HG02840 (cell line): ENCODE measurements at regions not wholly inside any gene's neighbourhood (a gene's known extent, or its start where the extent isn't known, plus 50 kb on each side); places are given as distances from the start of the nearest gene placed in this dataset.

ENCODE experiments used
- ATAC-seq: cut with Tn5 transposase; IDR thresholded peaks from one replicate; pipeline ENCODE4 v1.9.1; 2021; ENCODE audit warnings: mild to moderate bottlenecking, moderate library complexity, moderate number of reproducible peaks; ENCODE audit not compliant: unreplicated experiment, low FRiP score

DNA sequence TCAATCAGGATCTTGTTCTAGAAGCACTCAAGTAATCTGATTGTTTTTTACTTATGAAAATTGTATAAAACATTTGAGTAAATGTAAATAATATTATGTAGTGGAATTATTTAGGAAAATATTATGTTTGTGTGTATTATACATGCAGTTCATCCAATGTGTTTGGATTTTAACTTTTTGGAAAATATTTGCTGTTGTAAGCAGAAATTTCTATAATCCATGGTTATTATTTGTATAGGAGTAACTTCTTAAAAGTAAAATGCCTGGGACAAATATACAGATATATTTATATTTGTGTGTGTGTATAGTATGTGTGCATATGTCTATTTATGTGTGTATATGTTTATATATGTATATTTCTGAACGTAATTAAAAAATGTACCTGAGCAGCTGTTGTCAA lies 1394.6 kb upstream of the AGA start:
- no peak for ATAC-seq

DNA sequence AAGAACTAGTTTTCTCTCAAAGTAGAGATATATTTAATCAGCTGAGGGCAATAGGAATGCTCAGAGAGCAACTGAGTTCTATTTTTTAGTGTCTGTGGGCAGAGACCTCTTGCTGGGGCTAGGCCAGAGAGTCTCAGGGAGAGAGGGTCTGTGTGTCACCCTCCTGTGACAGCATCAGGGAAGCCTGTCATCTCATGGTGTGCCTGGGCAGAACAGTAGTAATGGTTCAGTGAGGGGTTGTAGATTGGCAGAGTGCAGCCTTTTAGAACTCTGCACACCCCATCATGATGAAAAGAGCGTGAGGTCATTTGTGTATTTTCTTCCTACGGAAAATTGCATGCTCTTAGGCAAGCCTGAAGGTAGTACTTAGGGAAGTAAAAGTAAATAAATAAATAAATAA lies 1396.5 kb upstream of the AGA start:
- no peak for ATAC-seq

- no peak for ATAC-seq
Observed at GRCh38 chr4:178856139-178856800, 1414.0 kb upstream of the AGA start.

DNA sequence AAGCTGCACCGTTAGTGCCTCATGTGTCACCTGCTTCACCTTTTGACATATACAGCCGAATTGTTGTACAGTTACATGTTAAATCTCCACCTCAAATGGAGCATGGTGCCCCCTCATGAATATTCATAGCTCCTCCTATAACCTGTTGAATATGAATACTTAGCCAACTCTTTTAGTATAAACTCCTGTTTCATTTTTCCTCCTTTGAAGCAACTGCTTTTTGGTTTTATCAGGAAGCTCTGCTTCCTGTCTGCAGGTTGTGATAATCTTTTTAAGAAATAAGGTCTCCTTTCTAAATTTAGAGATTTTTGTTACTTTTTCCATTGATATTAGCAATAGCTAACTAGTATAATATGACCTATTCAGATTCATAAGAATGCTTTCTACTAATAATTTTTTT lies 1429.2 kb upstream of the AGA start:
- ATAC-seq, result no peak

GRCh38 chr4:178881937-178882336 lies 1439.7 kb upstream of the AGA start:
- ATAC-seq, result no peak

DNA sequence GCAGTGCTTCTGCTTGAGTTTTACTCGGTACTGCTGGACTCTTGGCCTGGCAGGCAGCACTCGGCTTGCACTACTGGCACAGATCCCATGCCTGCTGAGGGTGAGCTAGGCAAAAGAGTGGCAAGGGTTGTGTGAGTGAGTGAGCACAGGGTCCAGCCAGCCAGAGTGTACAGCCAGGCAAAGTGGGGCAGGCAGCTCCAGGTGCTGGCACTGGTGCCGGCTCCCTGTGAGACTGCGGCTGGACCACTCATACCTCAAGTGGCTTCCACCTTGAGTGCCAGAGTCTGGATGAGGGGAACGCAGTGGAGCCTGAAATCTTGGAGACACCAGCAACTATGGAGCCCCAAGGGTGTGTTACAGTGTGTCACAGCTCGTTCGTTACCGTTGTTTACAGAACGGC lies 1451.9 kb upstream of the AGA start:
- ATAC-seq, result no peak

DNA sequence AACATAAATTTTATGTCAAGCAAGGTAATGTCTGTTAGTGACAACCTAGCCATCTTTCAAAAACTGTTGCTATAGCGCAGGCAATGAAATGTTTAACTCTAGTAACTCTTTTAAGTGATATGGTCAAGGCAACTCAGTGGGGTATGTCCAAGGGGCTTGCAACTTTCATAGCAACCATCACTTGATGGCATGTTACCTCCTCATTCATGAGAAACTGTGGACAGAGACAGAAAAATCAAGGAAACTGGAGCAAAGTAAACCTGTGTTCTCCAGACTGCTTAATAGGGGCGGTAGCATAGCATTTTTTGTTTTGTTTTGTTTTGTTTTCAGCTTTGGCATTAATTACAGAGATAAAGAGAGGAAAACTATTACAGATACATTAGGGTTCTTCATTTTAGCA lies 1456.8 kb upstream of the AGA start:
- no peak for ATAC-seq

DNA sequence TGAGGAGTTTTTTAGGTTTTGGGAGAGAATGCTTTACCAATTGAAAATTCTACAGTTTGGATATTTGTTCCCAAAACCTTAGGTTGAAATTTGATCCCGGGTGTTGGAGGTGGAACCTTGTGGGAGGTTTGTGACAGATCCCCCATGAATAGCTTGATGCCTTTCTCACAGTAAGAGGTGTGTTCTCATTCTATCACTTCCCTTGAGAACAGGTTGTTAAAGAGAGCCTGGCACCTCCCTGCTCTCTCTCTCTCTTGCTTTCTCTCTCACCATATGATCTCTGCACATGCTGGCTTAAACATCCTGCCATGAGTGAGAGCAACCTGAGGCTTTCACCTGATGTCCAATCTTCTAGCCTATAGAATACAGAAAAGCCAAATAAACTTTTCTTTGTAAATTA lies 1475.5 kb upstream of the AGA start:
- ATAC-seq, result no peak

DNA sequence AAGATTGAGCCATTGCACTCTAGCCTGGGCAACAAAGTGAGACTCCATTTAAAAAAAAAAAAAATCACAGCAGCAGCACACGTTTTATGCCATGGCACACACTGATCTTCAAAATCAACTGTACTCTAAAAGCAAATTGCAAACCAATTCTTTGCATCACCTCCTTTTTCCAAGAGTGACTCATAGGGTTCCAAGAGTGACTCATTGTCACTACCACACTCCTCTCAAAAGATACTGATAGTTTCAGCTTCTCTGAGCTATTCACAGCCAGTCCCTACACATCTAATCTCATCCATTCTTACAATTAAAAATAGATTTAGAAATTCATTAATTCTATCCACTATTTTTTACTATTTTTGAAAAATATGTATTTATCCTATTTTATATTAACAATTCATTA lies 1494.9 kb upstream of the AGA start:
- no peak for ATAC-seq

GRCh38 chr4:178941975-178942374 lies 1499.7 kb upstream of the AGA start:
- no peak for ATAC-seq

DNA sequence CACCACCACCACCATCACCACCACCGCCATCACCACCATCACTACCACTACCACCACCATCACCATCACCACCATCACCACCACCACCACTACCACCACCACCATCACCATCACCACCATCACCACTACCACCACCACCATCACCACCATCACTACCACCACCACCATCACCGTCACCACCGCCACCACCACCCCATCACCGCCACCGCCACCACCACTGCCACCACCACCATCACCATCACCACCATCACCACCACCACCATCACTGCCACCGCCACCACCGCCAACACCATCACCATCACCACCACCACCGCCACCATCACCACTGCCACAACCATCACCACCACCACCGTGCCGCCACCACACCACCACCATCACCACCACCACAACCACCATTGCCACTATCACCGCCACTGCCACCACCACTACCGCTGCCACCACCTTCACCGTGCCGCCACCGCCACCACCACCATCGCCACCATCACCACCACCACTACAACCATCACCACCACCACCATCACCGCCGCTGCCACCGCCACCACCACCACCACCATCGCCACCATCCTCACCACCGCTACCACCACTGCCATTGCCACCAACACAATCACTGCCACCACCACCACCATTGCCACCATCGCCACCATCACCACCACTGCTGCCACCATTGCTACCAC lies 1511.3 kb upstream of the AGA start:
- no peak for ATAC-seq

- ATAC-seq, result no peak
Observed at GRCh38 chr4:178955614-178956013, 1513.4 kb upstream of the AGA start.

DNA sequence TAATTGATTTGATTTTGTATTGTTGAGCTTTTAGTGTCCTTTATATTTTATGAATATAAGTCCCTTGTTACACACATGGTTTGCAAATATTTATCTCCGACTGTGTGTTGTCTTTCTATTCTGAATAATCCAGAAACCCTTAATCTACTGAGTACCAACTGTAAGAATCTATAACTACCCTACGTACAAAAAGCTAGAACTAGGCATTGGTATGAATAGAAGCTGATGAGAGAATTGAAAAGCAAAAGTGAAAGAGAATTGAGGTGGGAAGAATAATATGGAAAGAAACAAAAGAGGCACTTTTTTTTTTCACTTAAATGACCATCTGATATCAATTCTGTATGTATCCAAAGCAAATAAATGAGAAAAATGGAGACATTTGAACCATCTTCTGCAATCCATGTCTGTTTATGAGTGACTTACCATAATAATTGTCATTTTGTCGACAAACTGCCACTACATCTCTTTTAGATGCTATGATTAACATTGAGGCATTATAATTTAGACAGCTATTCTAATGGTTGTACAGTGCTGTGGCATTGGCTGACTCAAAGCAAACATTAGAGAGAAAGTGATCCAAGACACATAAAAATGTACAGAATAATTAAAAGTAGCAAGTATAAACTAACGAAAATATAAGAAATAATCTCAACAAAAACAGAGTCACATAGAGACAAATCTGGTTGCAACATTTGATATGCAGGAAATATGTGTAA lies 1516.6 kb upstream of the AGA start:
- no peak for ATAC-seq

GRCh38 chr4:178963446-178964045 lies 1521.3 kb upstream of the AGA start:
- no peak for ATAC-seq

DNA sequence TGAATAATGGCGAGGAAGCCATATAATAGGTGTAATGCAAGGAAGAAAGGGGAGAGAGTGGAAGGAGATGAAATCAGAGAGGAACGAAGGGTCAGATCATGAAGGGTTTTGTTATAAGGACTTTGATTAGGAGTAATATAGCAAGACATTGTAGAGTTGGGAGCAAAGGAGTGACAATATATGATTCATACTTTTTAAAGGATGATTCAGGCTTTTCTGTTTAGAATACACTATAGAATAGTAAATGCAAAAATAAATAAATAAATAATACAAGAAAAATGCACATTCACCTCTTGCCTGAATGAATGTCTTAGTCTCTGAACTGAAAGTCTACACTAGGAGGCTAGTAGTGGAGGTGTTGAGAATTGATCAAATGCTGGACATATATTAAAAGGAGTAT lies 1524.4 kb upstream of the AGA start:
- ATAC-seq, result no peak

DNA sequence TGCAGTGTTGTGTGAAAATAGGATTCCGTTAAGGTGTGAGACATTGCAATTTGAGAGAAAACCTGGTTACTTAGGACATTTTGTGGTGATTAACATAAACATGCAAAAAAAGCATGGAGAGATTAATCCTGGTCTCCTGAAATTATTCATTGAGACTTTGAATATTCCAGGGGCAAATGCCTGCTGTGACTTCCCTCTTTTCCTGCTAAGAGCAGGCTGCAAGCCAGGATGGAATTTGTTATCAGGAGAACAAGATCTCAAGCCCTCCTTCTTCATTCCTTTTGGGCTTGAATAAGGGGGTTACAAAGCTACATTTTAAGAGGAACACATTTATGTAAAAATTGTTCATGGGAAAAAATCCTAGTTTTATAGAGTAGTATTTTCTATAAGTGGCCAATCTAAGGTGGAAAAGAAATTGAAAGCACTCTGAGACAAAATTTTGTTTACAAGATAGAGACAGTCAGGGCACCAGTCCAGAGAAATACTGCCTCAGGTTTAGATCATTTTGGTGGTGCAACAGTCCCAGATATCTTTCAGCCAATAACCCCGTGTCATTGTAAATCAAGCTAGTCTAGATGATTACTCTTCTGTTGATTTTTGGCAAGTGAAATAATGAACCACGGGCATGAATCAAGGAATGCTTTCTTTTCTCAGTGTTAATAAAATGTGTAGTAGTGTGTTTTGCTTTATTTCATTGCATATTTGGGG lies 1528.3 kb upstream of the AGA start:
- ATAC-seq, result no peak

DNA sequence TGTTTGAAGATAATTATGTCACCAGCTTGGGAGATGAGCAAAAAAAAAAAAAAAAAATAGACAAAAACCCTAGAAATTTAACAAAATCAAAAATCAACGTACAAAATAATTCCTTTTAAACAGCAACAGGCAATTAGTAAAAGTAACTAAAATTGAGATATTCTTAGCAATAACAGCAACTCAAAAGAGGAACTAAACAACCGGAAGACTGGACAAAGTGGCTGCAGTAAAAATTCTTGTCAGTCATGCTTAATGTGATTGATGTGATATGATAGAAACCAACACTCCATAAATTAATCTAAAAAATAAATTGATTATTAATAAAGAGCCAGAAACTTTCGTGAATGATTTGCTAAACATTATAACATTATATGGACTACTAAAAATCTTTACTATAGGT lies 1534.6 kb upstream of the AGA start:
- no peak for ATAC-seq

- no peak for ATAC-seq
Observed at GRCh38 chr4:178993306-178993705, 1551.1 kb upstream of the AGA start.

- ATAC-seq, result no peak
Observed at GRCh38 chr4:179001918-179002317, 1559.7 kb upstream of the AGA start.

- no peak for ATAC-seq
Observed at GRCh38 chr4:179007755-179008154, 1565.5 kb upstream of the AGA start.

- no peak for ATAC-seq
Observed at GRCh38 chr4:179017581-179017980, 1575.3 kb upstream of the AGA start.
